GM10266 (cell line): ENCODE measurements at regions not wholly inside any gene's neighbourhood (a gene's known extent, or its start where the extent isn't known, plus 50 kb on each side); places are given as distances from the start of the nearest gene placed in this dataset.

Source experiments
- DNase-seq: peaks from one replicate; pipeline ENCODE4 v3.0.0; 2012; ENCODE audit errors: extremely low spot score
- CTCF ChIP-seq: IDR thresholded peaks from 2 replicates; pipeline ENCODE4 v1.5.1; 2012; ENCODE audit warnings: mild to moderate bottlenecking, low read depth; ENCODE audit not compliant: control insufficient read depth, insufficient read depth; ENCODE audit errors: missing control alignments

DNA sequence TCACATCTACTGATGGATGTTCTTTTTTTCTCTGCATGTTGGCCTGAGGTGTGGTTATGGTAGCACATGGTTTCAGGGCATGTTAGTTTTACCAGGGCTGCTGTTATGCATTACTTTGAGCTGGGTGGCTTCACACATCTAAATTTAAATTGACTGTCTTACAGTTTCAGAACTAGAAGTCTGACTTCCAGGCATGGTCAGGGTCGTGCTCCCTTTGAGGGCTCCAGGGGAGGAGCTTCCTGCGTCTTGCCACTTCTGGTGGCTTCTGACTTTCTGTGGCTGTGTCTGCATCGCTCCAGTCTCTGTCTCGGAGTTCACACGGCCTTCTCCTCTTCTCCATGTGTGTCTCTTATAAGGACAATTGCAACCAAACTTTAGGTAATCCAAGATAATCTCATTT, 143.9 kb downstream of the GALR1 start:
- DNase-seq = no peak
- no peak for TF ChIP-seq CTCF

DNA sequence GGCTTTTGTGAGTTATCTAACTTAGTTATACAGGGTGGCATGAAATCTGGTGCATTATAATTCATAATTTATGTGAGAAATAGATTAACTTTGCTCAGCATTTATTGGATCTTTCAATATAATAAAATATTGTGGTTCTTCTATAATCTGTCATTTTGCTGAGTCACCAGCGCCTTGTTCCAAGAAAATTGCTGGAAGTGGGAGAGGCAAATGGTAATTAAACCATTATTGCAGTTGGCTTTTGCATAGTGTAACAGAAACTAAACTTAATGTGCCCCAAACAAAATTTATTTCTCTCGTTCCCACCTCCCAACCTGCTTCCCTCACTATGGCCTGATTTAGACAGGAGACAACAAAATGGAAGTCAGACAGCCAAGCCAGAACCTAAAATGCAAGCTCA, 146.3 kb downstream of the GALR1 start:
- TF ChIP-seq CTCF = no peak
- no peak for DNase-seq

GRCh38 chr18:77397056-77397455, 147.4 kb downstream of the GALR1 start:
- DNase-seq = no peak
- no peak for TF ChIP-seq CTCF

DNA sequence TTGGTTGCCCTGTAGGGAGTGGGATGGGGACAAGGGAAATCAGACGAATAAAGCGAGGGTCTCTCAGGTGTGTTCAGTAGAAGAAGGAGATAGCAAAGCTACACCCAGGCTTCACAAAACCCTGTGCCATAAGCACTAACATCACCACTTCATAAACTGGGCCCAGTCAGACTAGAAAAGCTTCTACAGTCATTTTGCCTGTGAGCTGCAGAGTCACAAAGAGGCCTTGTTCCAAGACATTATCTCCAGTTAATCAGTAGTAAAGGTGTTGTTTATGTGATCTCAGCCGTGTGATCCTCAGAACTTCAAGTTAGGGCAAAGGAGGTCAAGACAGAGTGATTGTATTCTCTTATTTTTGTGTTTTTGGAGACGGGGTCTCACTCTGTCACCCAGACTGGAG, 148.0 kb downstream of the GALR1 start:
- TF ChIP-seq CTCF = no peak
- no peak for DNase-seq

DNA sequence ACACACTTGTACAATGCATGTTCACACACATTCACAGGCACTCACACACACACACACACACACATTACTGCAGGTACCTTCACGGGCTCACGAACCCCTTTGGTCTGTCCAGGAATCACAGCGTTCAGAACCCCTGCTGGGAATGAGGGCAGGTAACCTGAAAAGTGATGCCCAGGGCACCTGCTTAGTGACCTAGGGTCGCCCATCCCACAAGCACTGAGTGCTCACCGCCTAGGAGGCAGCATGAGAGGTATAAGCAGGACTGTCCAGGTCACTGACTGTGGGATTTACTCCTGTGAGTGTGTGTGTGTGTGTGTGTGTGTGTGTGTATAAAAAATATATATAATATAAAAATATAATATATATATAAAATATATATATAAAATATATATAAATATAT, 150.9 kb downstream of the GALR1 start:
- DNase-seq = no peak
- TF ChIP-seq CTCF = no peak

DNA sequence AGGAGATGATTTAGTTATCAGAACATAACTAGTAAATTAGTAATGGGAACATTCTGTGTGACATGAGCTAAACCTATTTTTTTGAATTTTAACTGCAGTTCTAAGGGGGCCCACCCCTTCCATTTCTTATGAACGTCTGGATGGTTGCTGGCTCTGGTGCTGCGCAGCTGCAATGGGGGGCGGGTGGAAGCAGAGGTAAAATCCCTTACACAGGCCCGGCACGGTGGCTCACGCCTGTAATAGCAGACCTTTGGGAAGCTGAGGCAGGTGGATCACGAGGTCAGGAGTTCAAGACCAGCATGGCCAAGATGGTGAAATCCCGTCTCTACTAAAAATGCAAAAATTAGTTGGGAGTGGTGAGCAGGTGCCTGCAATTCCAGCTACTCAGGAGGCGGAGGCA, 151.5 kb downstream of the GALR1 start:
- no peak for DNase-seq

GRCh38 chr18:77403969-77404535, 154.4 kb downstream of the GALR1 start:
- DNase-seq = no peak
- TF ChIP-seq CTCF = no peak

More for the DNA sequence above, 151.5 kb downstream of the GALR1 start:
- no peak for TF ChIP-seq CTCF
